HEK293 (cell line): ENCODE measurements at regions not wholly inside any gene's neighbourhood (a gene's known extent, or its start where the extent isn't known, plus 50 kb on each side); places are given as distances from the start of the nearest gene placed in this dataset.

Experiments
- CTCF ChIA-PET: fragments of 350-600 bp; formaldehyde crosslinking; extraction: SDS; loops from one replicate; lab custom pipeline; 2021; ENCODE audit warnings: antibody characterized with exemption; lab: Yijun Ruan, JAX
- POLR2A ChIA-PET: fragments of 300-600 bp; formaldehyde crosslinking; extraction: SDS; loops from one replicate; lab custom pipeline; 2020; ENCODE audit warnings: antibody characterized with exemption, inconsistent platforms; lab: Yijun Ruan, JAX
- H3K27ac ChIP-seq: fragments of 200-500 bp; sonication (Bioruptor generic); 2 replicates; pipeline ENCODE4 v1.5.1; 2014; ENCODE audit warnings: low read depth, low read length, control low read depth, inconsistent platforms; ENCODE audit errors: extremely low read depth
- H3K36me3 ChIP-seq, 2 experiments: fragments of 200-500 bp in 1 of 2; sonication (Bioruptor generic) in 1 of 2; 1 replicate in 1 of 2; 2 replicates in 1 of 2; pipeline ENCODE4 v1.5.1; 2014 to 2017; ENCODE audit warnings: inconsistent platforms in 2 of 2, low read length in 2 of 2; ENCODE audit not compliant: control insufficient read depth in 2 of 2, insufficient read depth in 1 of 2
- H3K4me1 ChIP-seq: fragments of 200-500 bp; sonication (Bioruptor generic); 2 replicates; pipeline ENCODE4 v1.5.1; 2014; ENCODE audit warnings: mild to moderate bottlenecking, low read length, inconsistent platforms; ENCODE audit not compliant: control insufficient read depth, insufficient read depth
- H3K4me3 ChIP-seq: 2 replicates; pipeline ENCODE4 v1.5.1; 2011; ENCODE audit warnings: low read depth, mild to moderate bottlenecking, control low read depth, low read length, moderate library complexity
- H3K9me3 ChIP-seq: fragments of 200-500 bp; sonication (Bioruptor generic); 2 replicates; pipeline ENCODE4 v1.5.1; 2014; ENCODE audit warnings: low read depth, low read length, inconsistent platforms; ENCODE audit not compliant: control insufficient read depth, insufficient read depth
- ELK4 ChIP-seq: IDR thresholded peaks from 2 replicates; pipeline ENCODE4 v1.6.1; 2011; ENCODE audit warnings: mild to moderate bottlenecking, low read depth, low read length, borderline replicate concordance
- GLI2 ChIP-seq: fragments of 450-650 bp; formaldehyde crosslinking; IDR thresholded peaks from 2 replicates; pipeline ENCODE4; 2017; ENCODE audit warnings: missing biosample characterization, missing genetic modification characterization, low read depth, borderline replicate concordance
- IKZF3 ChIP-seq: fragments of 450-650 bp; IDR thresholded peaks from 2 replicates; pipeline ENCODE4 v1.5.0; 2018; ENCODE audit warnings: missing biosample characterization, mild to moderate bottlenecking, missing genetic modification characterization, moderate library complexity
- KLF9 ChIP-seq: fragments of 450-650 bp; formaldehyde crosslinking; IDR thresholded peaks from 2 replicates; pipeline ENCODE4 v1.5.1; 2016; ENCODE audit warnings: missing biosample characterization, missing genetic modification characterization, low read depth
- SP2 ChIP-seq: fragments of 450-650 bp; formaldehyde crosslinking; IDR thresholded peaks from 2 replicates; pipeline ENCODE4 v1.5.1; 2016; ENCODE audit warnings: missing biosample characterization, missing genetic modification characterization
- ZFP37 ChIP-seq: fragments of 450-650 bp; formaldehyde crosslinking; IDR thresholded peaks from 2 replicates; pipeline ENCODE4 v1.5.1; 2016; ENCODE audit warnings: missing biosample characterization, missing genetic modification characterization
- ZNF10 ChIP-seq: fragments of 450-650 bp; formaldehyde crosslinking; IDR thresholded peaks from 2 replicates; pipeline ENCODE4 v1.5.1; 2017; ENCODE audit warnings: missing biosample characterization, missing genetic modification characterization
- ZNF211 ChIP-seq: fragments of 450-650 bp; formaldehyde crosslinking; IDR thresholded peaks from 2 replicates; pipeline ENCODE4 v1.5.1; 2016; ENCODE audit warnings: low read depth, missing biosample characterization, missing genetic modification characterization
- ZNF335 ChIP-seq: fragments of 450-650 bp; formaldehyde crosslinking; conservative IDR thresholded peaks from 2 replicates; pipeline ENCODE4 v1.5.1; 2016; ENCODE audit warnings: missing biosample characterization, missing genetic modification characterization
- ZNF518A ChIP-seq: fragments of 450-650 bp; formaldehyde crosslinking; conservative IDR thresholded peaks from 2 replicates; pipeline ENCODE4 v1.5.1; 2016; ENCODE audit warnings: low read depth, missing biosample characterization, missing genetic modification characterization
- ZNF585B ChIP-seq: fragments of 450-650 bp; formaldehyde crosslinking; IDR thresholded peaks from 2 replicates; pipeline ENCODE4 v1.5.1; 2016; ENCODE audit warnings: missing biosample characterization, missing genetic modification characterization
- ZNF626 ChIP-seq: fragments of 450-650 bp; sonication (Bioruptor Pico); formaldehyde crosslinking; IDR thresholded peaks from 2 replicates; pipeline ENCODE4 v1.5.1; 2018; ENCODE audit warnings: missing biosample characterization, missing genetic modification characterization, inconsistent platforms
- ZNF629 ChIP-seq: fragments of 450-650 bp; formaldehyde crosslinking; IDR thresholded peaks from 2 replicates; pipeline ENCODE4 v1.5.1; 2017; ENCODE audit warnings: missing biosample characterization, missing genetic modification characterization
- ZNF792 ChIP-seq: fragments of 450-650 bp; formaldehyde crosslinking; IDR thresholded peaks from 2 replicates; pipeline ENCODE4 v1.5.1; 2016; ENCODE audit warnings: missing biosample characterization, missing genetic modification characterization
- ZSCAN18 ChIP-seq: fragments of 450-650 bp; formaldehyde crosslinking; IDR thresholded peaks from 2 replicates; pipeline ENCODE4 v1.5.1; 2016; ENCODE audit warnings: missing biosample characterization, missing genetic modification characterization
- TF ChIP-seq, protein P1 (sequence below): fragments of 450-650 bp; formaldehyde crosslinking; IDR thresholded peaks from 2 replicates; pipeline ENCODE4 v1.5.1; 2016; ENCODE audit warnings: missing biosample characterization, missing genetic modification characterization

- Histone ChIP-seq H3K4me1 (no peaks in the 10 kb centered on the region), H3K9me3 (no peaks in the 10 kb centered on the region), H3K27ac (no peak overlapping the region), H3K36me3 (no peaks in the 10 kb centered on the region), H3K4me3 (no peak overlapping the region)
- TF ChIP-seq ZNF335 (tag by site-specific recombination) (no peak), IKZF3 (tag by site-specific recombination) (no peak), ZNF585B (no peak)
- CTCF ChIA-PET = no interaction called here
- POLR2A ChIA-PET = no interaction called here
Observed at GRCh38 chr11:10398525-10398924, 56.5 kb upstream of the AMPD3 start.

- ChIA-PET POLR2A (no interaction called here), CTCF (no interaction called here)
- Histone ChIP-seq H3K4me3 (no peak overlapping the region), H3K9me3 (no peaks in the 10 kb centered on the region)
- TF ChIP-seq ZNF626 (tag by site-specific recombination) = no peak
- TF ChIP-seq GLI2 (tag by site-specific recombination) = no peak
- TF ChIP-seq ZNF10 = no peak
- TF ChIP-seq ZNF211 (tag by site-specific recombination) = no peak
- no peak for TF ChIP-seq SP2 (tag by site-specific recombination)
- TF ChIP-seq KLF9 (tag by site-specific recombination) = no peak
- TF ChIP-seq ZSCAN18 (tag by site-specific recombination) = no peak
- no peak for TF ChIP-seq ELK4
- no peak for TF ChIP-seq ZNF792 (tag by site-specific recombination)
- no peak for TF ChIP-seq ZFP37 (tag by site-specific recombination)
- no peak for TF ChIP-seq ZNF629 (tag by site-specific recombination)
- no peak for TF ChIP-seq ZNF518A (tag by site-specific recombination)
- TF ChIP-seq, protein P1, sequence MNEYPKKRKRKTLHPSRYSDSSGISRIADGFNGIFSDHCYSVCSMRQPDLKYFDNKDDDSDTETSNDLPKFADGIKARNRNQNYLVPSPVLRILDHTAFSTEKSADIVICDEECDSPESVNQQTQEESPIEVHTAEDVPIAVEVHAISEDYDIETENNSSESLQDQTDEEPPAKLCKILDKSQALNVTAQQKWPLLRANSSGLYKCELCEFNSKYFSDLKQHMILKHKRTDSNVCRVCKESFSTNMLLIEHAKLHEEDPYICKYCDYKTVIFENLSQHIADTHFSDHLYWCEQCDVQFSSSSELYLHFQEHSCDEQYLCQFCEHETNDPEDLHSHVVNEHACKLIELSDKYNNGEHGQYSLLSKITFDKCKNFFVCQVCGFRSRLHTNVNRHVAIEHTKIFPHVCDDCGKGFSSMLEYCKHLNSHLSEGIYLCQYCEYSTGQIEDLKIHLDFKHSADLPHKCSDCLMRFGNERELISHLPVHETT (tag by site-specific recombination) = no peak
- TF ChIP-seq, all 188 proteins: peak for 0
- Histone ChIP-seq H3K27ac (no peak overlapping the region), H3K36me3 (no peaks in the 10 kb centered on the region), H3K4me1 (no peaks in the 10 kb centered on the region)
Observed at GRCh38 chr11:10400856-10401255, 54.2 kb upstream of the AMPD3 start.
